ENCODE measurements at regions not wholly inside any gene's neighbourhood (a gene's known extent, or its start where the extent isn't known, plus 50 kb on each side); places are given as distances from the start of the nearest gene placed in this dataset.

DNA sequence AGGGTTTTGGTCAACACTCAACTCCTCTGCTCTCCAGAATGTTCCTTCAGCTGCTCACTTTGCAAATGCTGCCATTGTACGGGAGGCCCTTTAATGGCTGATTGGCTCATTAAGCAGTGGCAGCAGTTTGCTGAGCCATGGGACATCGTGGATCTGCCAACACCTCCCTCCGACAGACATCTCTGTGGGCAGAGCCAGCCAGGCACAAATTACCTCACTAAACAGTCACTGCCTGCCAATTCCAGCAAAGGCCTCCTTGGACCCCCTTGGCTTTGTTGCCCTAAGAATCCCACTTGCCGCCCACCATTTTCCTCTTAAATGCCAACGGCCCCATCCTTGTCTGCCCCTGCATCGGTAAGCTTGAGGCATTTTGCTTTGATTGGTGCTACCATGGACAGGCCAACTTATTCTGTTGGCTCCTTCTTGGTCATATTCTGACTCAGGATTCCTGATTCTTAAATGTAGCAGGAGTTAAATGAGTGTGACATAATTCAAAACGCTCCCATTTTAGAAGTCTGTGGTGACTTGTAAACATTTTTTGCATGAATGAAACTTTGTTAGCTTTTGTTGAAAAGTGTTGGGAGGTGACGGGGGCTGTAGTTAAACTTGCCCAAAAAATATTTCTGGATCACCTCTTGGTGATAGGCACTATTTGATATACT, 57.5 kb upstream of the LMO2 start:
- TF ChIP-seq, protein P1, sequence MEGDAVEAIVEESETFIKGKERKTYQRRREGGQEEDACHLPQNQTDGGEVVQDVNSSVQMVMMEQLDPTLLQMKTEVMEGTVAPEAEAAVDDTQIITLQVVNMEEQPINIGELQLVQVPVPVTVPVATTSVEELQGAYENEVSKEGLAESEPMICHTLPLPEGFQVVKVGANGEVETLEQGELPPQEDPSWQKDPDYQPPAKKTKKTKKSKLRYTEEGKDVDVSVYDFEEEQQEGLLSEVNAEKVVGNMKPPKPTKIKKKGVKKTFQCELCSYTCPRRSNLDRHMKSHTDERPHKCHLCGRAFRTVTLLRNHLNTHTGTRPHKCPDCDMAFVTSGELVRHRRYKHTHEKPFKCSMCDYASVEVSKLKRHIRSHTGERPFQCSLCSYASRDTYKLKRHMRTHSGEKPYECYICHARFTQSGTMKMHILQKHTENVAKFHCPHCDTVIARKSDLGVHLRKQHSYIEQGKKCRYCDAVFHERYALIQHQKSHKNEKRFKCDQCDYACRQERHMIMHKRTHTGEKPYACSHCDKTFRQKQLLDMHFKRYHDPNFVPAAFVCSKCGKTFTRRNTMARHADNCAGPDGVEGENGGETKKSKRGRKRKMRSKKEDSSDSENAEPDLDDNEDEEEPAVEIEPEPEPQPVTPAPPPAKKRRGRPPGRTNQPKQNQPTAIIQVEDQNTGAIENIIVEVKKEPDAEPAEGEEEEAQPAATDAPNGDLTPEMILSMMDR (conservative IDR thresholded peaks at IDR 0.05; ENCODE audit: low read depth, low read length), result no peak
- no peak for TF ChIP-seq EZH2 (IDR thresholded peaks at IDR 0.05; ENCODE audit: borderline replicate concordance, low read depth, low read length, poor library complexity, severe bottlenecking)
